WTC11 (cell line): ENCODE measurements at regions not wholly inside any gene's neighbourhood (a gene's known extent, or its start where the extent isn't known, plus 50 kb on each side); places are given as distances from the start of the nearest gene placed in this dataset.

Experiments
- ATAC-seq: fragments of 200-7000 bp; cut with Tn5 transposase; 2 replicates; pipeline ENCODE4 v1.10.0; 2021; ENCODE audit warnings: mild to moderate bottlenecking, moderate library complexity
- CTCF ChIA-PET: fragments of 300-600 bp; sonication (Branson Sonifier 250); formaldehyde crosslinking; loops from one replicate; lab custom pipeline; 2021; ENCODE audit warnings: antibody characterized with exemption; lab: Charles Lee
- POLR2A ChIA-PET: fragments of 350-600 bp; sonication (Branson Sonifier 250); formaldehyde crosslinking; loops from one replicate; lab custom pipeline; 2021; ENCODE audit warnings: antibody characterized with exemption; lab: Charles Lee
- DNase-seq: peaks from one replicate; pipeline ENCODE4 v3.0.0; 2021; ENCODE audit warnings: low spot score
- H3K27ac Mint-ChIP-seq: 2 replicates; pipeline ENCODE4 v1.8.0; 2021; ENCODE audit warnings: mixed read lengths
- H3K27me3 Mint-ChIP-seq: 2 replicates; pipeline ENCODE4 v1.8.0; 2021; ENCODE audit warnings: low read depth, mild to moderate bottlenecking, moderate library complexity, mixed read lengths
- H3K36me3 Mint-ChIP-seq: 2 replicates; pipeline ENCODE4 v1.8.0; 2021; ENCODE audit warnings: mixed read lengths
- H3K4me1 Mint-ChIP-seq: 2 replicates; pipeline ENCODE4 v1.8.0; 2022; ENCODE audit warnings: mixed read lengths
- H3K4me3 Mint-ChIP-seq: 2 replicates; pipeline ENCODE4 v1.8.0; 2021; ENCODE audit warnings: mild to moderate bottlenecking, moderate library complexity, mixed read lengths
- H3K9me3 Mint-ChIP-seq: 2 replicates; pipeline ENCODE4 v1.8.0; 2021; ENCODE audit warnings: mixed read lengths
- ATF1 ChIP-seq: sonication (generic); formaldehyde crosslinking; IDR thresholded peaks from 2 replicates; pipeline ENCODE4 v1.8.1; 2023; ENCODE audit warnings: mild to moderate bottlenecking, moderate library complexity, missing genetic modification reagents
- ATF3 ChIP-seq: sonication (generic); formaldehyde crosslinking; conservative IDR thresholded peaks from 2 replicates; pipeline ENCODE4 v1.8.1; 2022; ENCODE audit warnings: mild to moderate bottlenecking, missing genetic modification reagents
- CREB1 ChIP-seq: sonication (generic); formaldehyde crosslinking; IDR thresholded peaks from 2 replicates; pipeline ENCODE4 v1.8.0; 2023; ENCODE audit warnings: mild to moderate bottlenecking, missing genetic modification reagents
- E2F5 ChIP-seq: sonication (generic); formaldehyde crosslinking; IDR thresholded peaks from 2 replicates; pipeline ENCODE4 v1.8.1; 2022; ENCODE audit warnings: mild to moderate bottlenecking, moderate library complexity, missing genetic modification reagents
- EMX1 ChIP-seq: fragments of 250-450 bp; sonication (Bioruptor Pico); IDR thresholded peaks from 2 replicates; pipeline ENCODE4 v1.8.0; 2021; ENCODE audit warnings: mild to moderate bottlenecking
- ERG ChIP-seq: fragments of 250-450 bp; sonication (Bioruptor Pico); IDR thresholded peaks from 2 replicates; pipeline ENCODE4 v1.8.0; 2021; ENCODE audit warnings: mild to moderate bottlenecking
- IRF1 ChIP-seq: sonication (generic); formaldehyde crosslinking; IDR thresholded peaks from 2 replicates; pipeline ENCODE4 v1.8.0; 2023; ENCODE audit warnings: missing genetic modification reagents
- JUN ChIP-seq: sonication (generic); formaldehyde crosslinking; IDR thresholded peaks from 2 replicates; pipeline ENCODE4 v1.8.0; 2023; ENCODE audit warnings: mild to moderate bottlenecking, missing genetic modification reagents
- KAT7 ChIP-seq: sonication (generic); formaldehyde crosslinking; IDR thresholded peaks from 2 replicates; pipeline ENCODE4 v1.8.1; 2023; ENCODE audit warnings: missing genetic modification reagents, mild to moderate bottlenecking, borderline replicate concordance
- MXD4 ChIP-seq: fragments of 250-450 bp; sonication (Bioruptor Pico); IDR thresholded peaks from 2 replicates; pipeline ENCODE4 v1.8.0; 2021; ENCODE audit warnings: mild to moderate bottlenecking, moderate library complexity, borderline replicate concordance
- NFATC4 ChIP-seq: fragments of 250-450 bp; sonication (Bioruptor Pico); IDR thresholded peaks from 2 replicates; pipeline ENCODE4 v1.9.0; 2021; ENCODE audit warnings: mild to moderate bottlenecking
- PRRX2 ChIP-seq: fragments of 250-450 bp; sonication (Bioruptor Pico); IDR thresholded peaks from 2 replicates; pipeline ENCODE4 v1.8.0; 2021; ENCODE audit warnings: mild to moderate bottlenecking
- RORB ChIP-seq: fragments of 250-450 bp; sonication (Bioruptor Pico); IDR thresholded peaks from 2 replicates; pipeline ENCODE4 v1.9.0; 2021; ENCODE audit warnings: mild to moderate bottlenecking
- SOX15 ChIP-seq: fragments of 250-450 bp; sonication (Bioruptor Pico); IDR thresholded peaks from 2 replicates; pipeline ENCODE4 v1.9.0; 2021; ENCODE audit warnings: mild to moderate bottlenecking
- TP53 ChIP-seq: sonication (generic); formaldehyde crosslinking; IDR thresholded peaks from 2 replicates; pipeline ENCODE4 v1.8.1; 2023; ENCODE audit warnings: mild to moderate bottlenecking, missing genetic modification reagents
- USF1 ChIP-seq: sonication (generic); formaldehyde crosslinking; IDR thresholded peaks from 2 replicates; pipeline ENCODE4 v1.8.0; 2022; ENCODE audit warnings: mild to moderate bottlenecking, missing genetic modification reagents
- USF2 ChIP-seq: sonication (generic); formaldehyde crosslinking; IDR thresholded peaks from 2 replicates; pipeline ENCODE4 v1.8.1; 2023; ENCODE audit warnings: mild to moderate bottlenecking, missing genetic modification reagents, moderate library complexity
- ZNF317 ChIP-seq: sonication (generic); formaldehyde crosslinking; IDR thresholded peaks from 2 replicates; pipeline ENCODE4 v1.8.1; 2023; ENCODE audit warnings: low read depth, mild to moderate bottlenecking, moderate library complexity, missing genetic modification reagents, borderline replicate concordance
- ZNF396 ChIP-seq: fragments of 250-450 bp; sonication (Bioruptor Pico); IDR thresholded peaks from 2 replicates; pipeline ENCODE4 v1.8.0; 2021; ENCODE audit warnings: mild to moderate bottlenecking, moderate library complexity, borderline replicate concordance
- ZNF671 ChIP-seq: fragments of 250-450 bp; sonication (Bioruptor Pico); IDR thresholded peaks from 2 replicates; pipeline ENCODE4 v1.8.0; 2021; ENCODE audit warnings: mild to moderate bottlenecking
- TF ChIP-seq, protein P1 (sequence below): sonication (generic); formaldehyde crosslinking; IDR thresholded peaks from 2 replicates; pipeline ENCODE4 v1.8.1; 2022; ENCODE audit warnings: low read depth, missing genetic modification reagents, borderline replicate concordance
- TF ChIP-seq, protein P2 (sequence below): sonication (generic); formaldehyde crosslinking; IDR thresholded peaks from 2 replicates; pipeline ENCODE4 v1.8.0; 2022; ENCODE audit warnings: mild to moderate bottlenecking, missing genetic modification reagents
- TF ChIP-seq, protein P3 (sequence below): fragments of 250-450 bp; sonication (Bioruptor Pico); IDR thresholded peaks from 2 replicates; pipeline ENCODE4 v2.1.2; 2022; ENCODE audit warnings: mild to moderate bottlenecking, moderate library complexity

GRCh38 chr5:74576941-74577456 is 63.5 kb downstream of the ENC1 start:
- Mint-ChIP-seq H3K36me3 (no peaks in the 10 kb centered on the region), H3K4me3 (no peak overlapping the region), H3K9me3 (no peaks in the 10 kb centered on the region), H3K27ac (no peak overlapping the region), H3K27me3 (no peaks in the 10 kb centered on the region), H3K4me1 (peaks cover 5% of the 10 kb centered on the region)
- ATAC-seq = no peak; the same call in 1 of the 2 replicates
- no peak for DNase-seq
- CTCF ChIA-PET = no interaction called here
- POLR2A ChIA-PET = no interaction called here
- TF ChIP-seq USF2 (CRISPR knock-in tag) (no peak), NFATC4 (no peak), CREB1 (no peak), RORB (CRISPR knock-in tag) (no peak), E2F5 (no peak), IRF1 (CRISPR knock-in tag) (no peak), ATF3 (CRISPR knock-in tag) (no peak), SOX15 (no peak), PRRX2 (CRISPR knock-in tag) (no peak), MXD4 (no peak)
- TF ChIP-seq, protein P1, sequence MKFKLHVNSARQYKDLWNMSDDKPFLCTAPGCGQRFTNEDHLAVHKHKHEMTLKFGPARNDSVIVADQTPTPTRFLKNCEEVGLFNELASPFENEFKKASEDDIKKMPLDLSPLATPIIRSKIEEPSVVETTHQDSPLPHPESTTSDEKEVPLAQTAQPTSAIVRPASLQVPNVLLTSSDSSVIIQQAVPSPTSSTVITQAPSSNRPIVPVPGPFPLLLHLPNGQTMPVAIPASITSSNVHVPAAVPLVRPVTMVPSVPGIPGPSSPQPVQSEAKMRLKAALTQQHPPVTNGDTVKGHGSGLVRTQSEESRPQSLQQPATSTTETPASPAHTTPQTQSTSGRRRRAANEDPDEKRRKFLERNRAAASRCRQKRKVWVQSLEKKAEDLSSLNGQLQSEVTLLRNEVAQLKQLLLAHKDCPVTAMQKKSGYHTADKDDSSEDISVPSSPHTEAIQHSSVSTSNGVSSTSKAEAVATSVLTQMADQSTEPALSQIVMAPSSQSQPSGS (CRISPR knock-in tag) = no peak
- TF ChIP-seq, protein P2, sequence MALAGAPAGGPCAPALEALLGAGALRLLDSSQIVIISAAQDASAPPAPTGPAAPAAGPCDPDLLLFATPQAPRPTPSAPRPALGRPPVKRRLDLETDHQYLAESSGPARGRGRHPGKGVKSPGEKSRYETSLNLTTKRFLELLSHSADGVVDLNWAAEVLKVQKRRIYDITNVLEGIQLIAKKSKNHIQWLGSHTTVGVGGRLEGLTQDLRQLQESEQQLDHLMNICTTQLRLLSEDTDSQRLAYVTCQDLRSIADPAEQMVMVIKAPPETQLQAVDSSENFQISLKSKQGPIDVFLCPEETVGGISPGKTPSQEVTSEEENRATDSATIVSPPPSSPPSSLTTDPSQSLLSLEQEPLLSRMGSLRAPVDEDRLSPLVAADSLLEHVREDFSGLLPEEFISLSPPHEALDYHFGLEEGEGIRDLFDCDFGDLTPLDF (CRISPR knock-in tag) = no peak
- TF ChIP-seq, all 79 proteins: peak for 0

GRCh38 chr5:74575741-74576538 is 64.6 kb downstream of the ENC1 start:
- H3K9me3 Mint-ChIP-seq = no peaks in the 10 kb centered on the region
- H3K36me3 Mint-ChIP-seq = no peaks in the 10 kb centered on the region
- H3K4me1 Mint-ChIP-seq = peaks cover 5% of the 10 kb centered on the region
- no peak overlapping the region for H3K4me3 Mint-ChIP-seq
- POLR2A ChIA-PET = no interaction called here
- CTCF ChIA-PET = no interaction called here
- no peak for ATAC-seq
- H3K27ac Mint-ChIP-seq = no peak overlapping the region
- no peak for DNase-seq
- H3K27me3 Mint-ChIP-seq = no peaks in the 10 kb centered on the region
- TF ChIP-seq KAT7 (CRISPR knock-in tag) = no peak
- TF ChIP-seq ZNF396 (CRISPR knock-in tag) = no peak
- TF ChIP-seq IRF1 (CRISPR knock-in tag) = no peak
- no peak for TF ChIP-seq ATF3 (CRISPR knock-in tag)
- no peak for TF ChIP-seq ATF1 (CRISPR knock-in tag)
- no peak for TF ChIP-seq TP53 (CRISPR knock-in tag)
- no peak for TF ChIP-seq ZNF671 (CRISPR knock-in tag)
- no peak for TF ChIP-seq EMX1 (CRISPR knock-in tag)
- TF ChIP-seq ZNF317 (CRISPR knock-in tag) = no peak
- no peak for TF ChIP-seq USF1 (CRISPR knock-in tag)
- TF ChIP-seq, protein P3, sequence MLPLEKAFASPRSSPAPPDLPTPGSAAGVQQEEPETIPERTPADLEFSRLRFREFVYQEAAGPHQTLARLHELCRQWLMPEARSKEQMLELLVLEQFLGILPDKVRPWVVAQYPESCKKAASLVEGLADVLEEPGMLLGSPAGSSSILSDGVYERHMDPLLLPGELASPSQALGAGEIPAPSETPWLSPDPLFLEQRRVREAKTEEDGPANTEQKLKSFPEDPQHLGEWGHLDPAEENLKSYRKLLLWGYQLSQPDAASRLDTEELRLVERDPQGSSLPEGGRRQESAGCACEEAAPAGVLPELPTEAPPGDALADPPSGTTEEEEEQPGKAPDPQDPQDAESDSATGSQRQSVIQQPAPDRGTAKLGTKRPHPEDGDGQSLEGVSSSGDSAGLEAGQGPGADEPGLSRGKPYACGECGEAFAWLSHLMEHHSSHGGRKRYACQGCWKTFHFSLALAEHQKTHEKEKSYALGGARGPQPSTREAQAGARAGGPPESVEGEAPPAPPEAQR (CRISPR knock-in tag) = no peak
- TF ChIP-seq ERG (CRISPR knock-in tag) = no peak
- TF ChIP-seq JUN (CRISPR knock-in tag) = no peak
